Hematopoietic multipotent progenitor cell (in vitro differentiated cells): ENCODE measurements at regions not wholly inside any gene's neighbourhood (a gene's known extent, or its start where the extent isn't known, plus 50 kb on each side); places are given as distances from the start of the nearest gene placed in this dataset.

Experiments used
- DNase-seq, 3 donors: peaks; one replicate each; pipeline ENCODE4 v3.0.0-alpha.2; 2011 to 2015; ENCODE audit warnings: low read depth in 2 of 3, low spot score in 2 of 3

DNA sequence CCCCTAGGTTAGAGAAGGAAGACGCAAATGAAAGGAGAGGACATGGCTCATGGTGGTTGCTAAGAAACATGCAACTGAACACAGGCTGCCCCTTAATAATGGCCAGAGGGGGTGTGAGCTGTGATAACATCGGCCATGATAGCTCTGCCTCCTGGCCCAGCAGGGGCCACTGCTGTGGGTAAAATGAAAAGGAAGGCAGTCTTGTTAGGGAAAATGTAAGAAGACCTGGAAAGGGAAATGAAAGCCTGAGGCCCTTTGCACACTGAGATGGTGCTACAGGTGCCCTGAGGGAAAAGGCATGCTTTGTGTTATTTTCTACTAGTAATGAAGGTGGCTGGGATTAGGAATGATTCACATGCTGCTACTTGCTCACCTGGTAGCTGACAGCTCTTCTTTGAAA is 123.6 kb upstream of the MID1 start:
- no peak for DNase-seq

DNA sequence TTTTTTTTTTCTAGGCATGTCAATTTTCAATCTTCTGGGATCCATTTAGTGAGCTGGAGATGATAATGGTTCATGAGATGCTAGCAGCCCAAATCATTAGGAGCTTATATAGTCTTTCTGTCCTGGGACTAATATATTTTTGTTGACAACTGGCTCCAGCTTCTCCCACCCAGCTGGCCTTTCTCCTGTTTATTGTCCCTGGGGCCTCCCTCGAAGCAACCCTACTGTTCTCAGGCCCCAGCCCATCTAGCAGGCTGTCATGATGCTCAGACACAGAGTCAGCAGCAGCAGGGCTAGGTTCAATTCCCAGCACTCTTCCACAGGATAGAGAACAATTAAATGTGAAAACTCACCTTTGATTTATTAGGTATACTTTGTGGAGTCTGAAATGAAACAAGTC is 127.6 kb upstream of the MID1 start:
- DNase-seq: no peak

GRCh38 chrX:10749113-10749512 is 128.7 kb upstream of the MID1 start:
- no peak for DNase-seq

DNA sequence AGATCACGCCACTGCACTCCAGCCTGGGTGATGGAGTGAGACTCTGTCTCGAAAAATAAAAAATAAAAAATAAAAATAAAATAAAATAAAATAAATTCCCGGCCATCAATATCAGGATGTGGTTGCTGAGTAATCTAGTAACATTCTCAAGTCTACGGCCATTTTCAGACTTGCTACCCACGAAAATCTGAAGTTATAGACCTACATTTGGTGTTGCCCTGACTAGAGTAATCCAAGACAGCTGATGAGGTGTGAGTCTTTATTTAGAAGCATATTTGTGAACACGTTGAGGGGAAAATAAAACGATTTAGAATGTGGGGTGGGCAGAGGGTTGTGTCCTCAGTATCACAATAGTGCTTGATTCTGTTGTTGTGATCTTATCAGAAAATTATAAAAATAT is 130.2 kb upstream of the MID1 start:
- DNase-seq: no peak

GRCh38 chrX:10753116-10753515 is 132.7 kb upstream of the MID1 start:
- no peak for DNase-seq

GRCh38 chrX:10754445-10754844 is 134.1 kb upstream of the MID1 start:
- no peak for DNase-seq

GRCh38 chrX:10755439-10756334 is 135.3 kb upstream of the MID1 start:
- no peak for DNase-seq

GRCh38 chrX:10756441-10756840 is 136.1 kb upstream of the MID1 start:
- no peak for DNase-seq

DNA sequence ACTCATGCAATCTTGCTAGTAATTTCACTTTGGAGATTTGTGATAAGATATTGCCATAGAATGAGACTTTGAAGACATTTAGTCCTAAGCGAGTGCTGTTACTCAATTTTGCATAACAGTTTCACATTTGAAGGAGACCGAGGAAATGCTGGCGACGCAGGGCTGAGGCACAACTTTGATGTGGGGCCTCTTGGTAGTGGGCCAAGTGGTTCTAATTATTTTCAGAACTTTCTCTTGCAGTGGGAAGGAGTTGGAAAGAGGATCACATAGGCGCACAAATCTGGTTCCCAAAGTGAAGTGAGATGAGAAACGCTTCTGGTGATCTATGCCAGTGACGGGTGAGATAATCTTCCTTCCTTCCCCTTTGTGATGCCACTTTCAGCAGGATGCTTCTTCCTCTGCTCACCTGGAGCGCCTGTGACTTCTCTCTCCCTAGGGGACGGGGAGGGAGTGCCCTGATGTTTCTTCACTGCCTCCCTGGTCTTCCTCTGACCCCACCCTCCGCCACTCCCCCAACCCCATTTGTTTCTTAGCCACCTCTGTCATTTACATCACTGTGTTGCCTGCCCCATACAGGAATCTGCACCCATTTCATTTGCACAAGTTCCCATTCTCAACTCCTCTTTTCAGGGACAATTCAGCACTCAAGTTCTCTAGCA is 138.9 kb upstream of the MID1 start:
- DNase-seq: no peak

DNA sequence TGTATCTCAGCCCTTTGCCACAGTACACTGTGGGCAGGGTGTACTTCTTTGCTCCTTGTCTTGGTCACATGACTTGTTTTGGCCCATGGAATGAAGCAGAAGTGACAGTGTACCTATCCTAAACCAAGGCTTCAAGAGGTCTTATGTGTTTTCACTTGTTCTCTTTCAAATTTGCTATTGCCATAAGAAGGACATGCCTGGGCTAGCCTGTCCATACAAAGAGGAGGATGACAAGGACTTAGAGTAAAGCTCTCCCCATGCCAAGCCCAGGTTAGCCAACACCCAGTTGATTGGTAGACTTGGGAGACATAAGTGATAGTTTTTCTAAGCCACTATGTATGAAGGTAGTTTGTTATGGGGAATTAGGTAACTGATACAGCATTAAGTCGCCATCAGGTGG is 141.1 kb upstream of the MID1 start:
- no peak for DNase-seq

DNA sequence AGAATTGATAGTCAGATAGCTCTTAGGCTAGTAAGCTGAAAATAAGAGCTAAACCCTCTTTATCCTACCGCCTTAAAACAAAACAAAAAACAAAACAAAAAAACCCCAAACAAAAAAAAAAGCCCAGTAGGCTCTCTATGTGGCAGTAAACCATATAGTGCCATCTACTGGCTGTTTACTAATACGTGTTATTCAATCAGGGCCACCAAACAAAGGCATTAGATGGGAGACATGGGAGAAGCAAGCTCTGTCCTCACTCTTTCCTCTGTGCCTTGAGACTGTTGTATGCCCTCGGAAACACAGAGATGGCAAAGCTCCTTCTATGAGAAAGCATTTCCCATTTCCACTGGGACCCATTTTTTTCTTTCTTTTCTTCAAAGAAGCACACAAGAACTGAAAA is 148.8 kb upstream of the MID1 start:
- peak in 2 of 3 donors; percentile 3 to 20 for DNase-seq

- DNase-seq: no peak
Measured at GRCh38 chrX:10769696-10770619, 149.6 kb upstream of the MID1 start.

DNA sequence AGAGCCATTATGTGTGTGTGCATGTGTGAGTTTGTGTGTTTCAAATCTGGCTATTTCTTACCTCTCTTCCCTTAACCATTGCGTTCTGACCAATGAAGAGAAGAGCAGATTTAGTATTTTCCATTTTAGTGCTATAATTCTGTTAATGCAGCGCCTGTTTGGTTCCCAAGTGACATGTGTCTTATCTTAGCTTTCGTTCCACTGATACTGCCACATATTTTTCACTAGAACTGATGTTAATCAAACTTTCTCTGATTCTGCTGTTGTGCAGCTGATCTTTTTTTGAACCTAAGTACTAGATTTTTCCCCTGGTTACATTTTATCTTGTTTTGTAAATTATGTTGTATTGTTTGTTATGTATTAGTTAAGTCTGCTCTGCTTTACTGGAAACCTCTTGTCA is 152.9 kb upstream of the MID1 start:
- DNase-seq: no peak

- DNase-seq: no peak
Measured at GRCh38 chrX:10781847-10782530, 161.6 kb upstream of the MID1 start.

- DNase-seq: no peak
Measured at GRCh38 chrX:10783451-10783995, 163.1 kb upstream of the MID1 start.

- DNase-seq: no peak
Measured at GRCh38 chrX:10787264-10787663, 166.9 kb upstream of the MID1 start.

- DNase-seq: no peak
Measured at GRCh38 chrX:10794203-10794630, 173.8 kb upstream of the MID1 start.

DNA sequence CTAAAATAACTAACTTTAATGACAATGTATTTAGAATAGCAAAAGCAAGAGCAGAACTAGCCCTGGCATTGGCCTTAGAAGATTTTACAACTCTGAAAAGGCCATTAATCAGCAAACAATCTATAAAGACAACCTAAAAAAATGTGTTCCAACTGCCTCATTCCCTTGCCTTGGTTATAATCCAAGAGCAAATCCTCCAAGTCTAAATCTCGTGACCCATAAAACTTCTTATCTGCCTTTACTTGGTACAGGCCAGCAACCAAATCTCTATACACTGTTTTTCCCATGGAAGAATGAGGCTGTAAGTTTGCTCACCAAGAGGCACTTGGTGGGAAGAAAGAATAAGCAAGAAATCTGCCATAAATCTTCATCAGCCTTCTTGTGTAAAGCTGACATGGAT is 175.3 kb upstream of the MID1 start:
- DNase-seq: no peak

DNA sequence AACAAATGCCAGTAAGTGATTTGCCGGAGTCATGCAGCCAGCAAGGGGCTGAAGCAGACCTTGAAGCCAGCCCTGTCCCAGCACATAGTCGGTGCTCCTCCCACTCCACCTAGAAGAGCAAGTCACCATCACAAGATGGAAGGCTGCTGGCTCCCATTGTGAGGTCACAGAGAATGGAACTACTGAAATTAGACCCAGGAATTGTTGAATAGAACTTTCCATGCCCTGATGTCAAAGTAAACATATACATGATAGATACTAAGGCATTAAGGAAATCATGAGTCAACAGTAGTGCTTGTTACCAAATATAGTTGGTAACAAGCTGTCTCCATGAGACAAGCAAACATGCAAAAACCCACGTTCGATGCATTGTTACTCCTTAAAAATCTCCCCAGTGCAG is 177.1 kb upstream of the MID1 start:
- no peak for DNase-seq

DNA sequence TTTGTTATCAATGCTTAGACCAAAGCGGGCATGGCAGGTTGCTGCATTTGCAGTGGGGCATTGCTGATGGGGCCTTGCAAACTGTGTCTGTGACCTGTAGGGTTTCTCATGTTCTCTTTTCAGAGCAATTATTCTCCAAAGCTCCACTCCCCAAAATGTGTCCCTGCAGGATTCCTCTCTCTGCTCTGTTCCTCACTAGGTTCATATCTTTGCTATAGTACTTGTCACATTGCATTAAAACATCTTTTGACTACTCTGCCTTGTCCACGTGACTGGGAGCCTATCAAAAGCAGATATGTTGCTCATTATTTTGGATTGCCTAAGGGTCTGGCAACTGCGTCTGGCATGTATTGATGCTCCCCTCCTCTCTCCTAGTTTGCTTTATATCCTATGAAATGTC is 177.7 kb upstream of the MID1 start:
- no peak for DNase-seq
